GM18502 (cell line): ENCODE measurements at regions not wholly inside any gene's neighbourhood (a gene's known extent, or its start where the extent isn't known, plus 50 kb on each side); places are given as distances from the start of the nearest gene placed in this dataset.

ENCODE experiments used
- ATAC-seq: cut with Tn5 transposase; IDR thresholded peaks from one replicate; pipeline ENCODE4 v1.9.1; 2021; ENCODE audit warnings: mild to moderate bottlenecking; ENCODE audit not compliant: unreplicated experiment, poor library complexity

- no peak for ATAC-seq
Observed at GRCh38 chr5:123819833-123820232, 307.9 kb downstream of the CSNK1G3 start.

DNA sequence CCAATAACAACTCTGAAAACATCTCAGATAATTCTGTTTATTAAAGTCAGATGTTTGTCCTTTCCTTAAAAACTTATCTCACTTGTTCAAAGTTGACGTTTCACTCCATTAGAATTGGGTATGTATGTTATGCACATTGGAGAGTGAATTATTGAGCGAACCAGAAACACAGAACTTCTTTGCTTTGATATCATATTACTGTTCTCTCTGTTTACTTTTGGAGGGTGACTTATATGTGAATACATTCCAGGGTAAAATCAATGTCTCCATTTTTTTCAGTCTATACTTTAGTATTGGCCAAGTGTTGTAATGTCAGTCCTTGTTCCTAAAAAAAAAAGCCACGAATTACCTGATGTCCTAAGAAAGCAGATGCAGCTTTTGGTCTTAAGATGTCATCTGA lies 307.4 kb downstream of the CSNK1G3 start:
- no peak for ATAC-seq

GRCh38 chr5:123817267-123817666 lies 305.3 kb downstream of the CSNK1G3 start:
- no peak for ATAC-seq

DNA sequence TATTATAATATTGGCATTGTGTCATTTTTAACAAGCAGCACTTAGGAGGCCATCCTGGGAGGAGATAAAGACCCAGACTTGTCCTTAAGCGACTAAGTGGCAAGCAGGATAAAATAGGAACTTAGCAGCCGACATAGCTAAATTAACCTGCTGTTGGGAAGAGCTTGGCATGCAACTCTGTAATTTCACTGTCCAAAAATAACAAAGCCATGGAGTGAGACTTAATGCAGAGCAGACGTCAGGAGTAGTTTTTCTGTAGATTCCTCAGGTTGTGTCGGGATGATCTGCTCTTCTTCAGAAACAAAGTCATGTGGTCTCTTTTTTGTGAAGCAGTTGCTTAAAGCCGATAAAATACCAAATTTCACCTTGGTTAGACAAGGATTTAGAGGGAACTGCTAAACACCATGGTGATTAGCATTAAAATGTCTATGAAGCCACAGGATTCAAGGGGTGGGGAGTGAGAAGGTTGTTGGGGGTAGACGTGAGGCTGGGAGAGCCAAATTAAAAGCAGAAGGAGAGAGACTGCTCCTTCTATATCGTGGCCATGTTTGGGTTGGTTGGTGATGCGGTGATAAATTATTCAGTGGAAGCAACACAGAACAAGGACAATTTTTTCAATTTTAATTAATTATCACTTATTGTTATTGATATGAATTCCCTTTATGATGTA lies 303.0 kb downstream of the CSNK1G3 start:
- ATAC-seq: no peak

DNA sequence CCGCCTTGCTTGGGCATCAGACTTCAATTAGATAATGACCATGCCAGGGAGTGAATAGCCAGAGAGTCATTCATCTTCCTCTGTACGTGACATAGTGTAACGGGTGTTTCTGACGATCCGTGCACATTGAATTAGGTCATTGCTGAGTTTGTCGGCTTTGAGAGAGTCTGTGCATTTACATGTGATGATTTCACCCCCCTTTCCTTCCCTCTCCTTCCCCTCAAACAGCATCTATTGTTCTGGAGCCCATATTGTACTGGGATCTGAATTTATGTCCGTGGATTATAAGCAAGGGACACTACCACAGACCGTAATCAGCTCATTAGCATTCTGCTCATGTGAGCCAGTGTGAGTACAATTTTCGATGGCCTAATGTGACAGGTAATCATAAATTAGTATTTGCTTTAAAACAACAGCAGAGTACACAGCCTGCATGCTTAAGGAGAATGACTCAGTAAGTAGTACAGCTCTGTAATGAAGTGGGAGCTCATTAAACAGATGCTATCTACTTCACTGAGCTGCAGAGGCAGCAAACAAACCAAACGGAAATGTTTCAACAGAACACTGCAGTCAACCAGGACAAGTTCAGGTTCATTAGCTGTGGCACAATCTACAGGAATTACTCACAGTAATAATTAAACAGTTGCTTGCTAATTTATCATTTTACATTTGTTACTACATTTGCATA lies 302.1 kb downstream of the CSNK1G3 start:
- no peak for ATAC-seq

GRCh38 chr5:123813264-123813663 lies 301.3 kb downstream of the CSNK1G3 start:
- no peak for ATAC-seq

DNA sequence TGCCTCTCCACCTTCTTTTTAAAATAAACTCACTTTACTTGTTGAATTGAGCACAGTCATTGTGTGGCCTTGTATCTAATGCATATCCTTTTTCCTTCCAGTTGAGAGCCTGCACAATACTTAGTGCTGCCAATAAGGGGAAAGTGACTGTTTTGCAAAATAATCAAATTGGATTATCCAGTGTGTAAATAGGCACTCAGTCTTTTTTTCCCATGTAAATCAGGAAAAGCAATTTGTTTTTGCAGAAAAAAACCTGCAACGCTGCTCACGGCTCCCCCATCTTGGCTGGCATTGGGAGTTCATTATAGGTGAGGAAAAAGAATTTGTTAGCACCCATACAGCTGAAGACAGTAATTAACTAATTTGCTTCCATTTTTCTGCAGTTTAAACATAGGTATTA lies 299.9 kb downstream of the CSNK1G3 start:
- ATAC-seq: no peak

- ATAC-seq: no peak
Observed at GRCh38 chr5:123810746-123811340, 298.9 kb downstream of the CSNK1G3 start.

DNA sequence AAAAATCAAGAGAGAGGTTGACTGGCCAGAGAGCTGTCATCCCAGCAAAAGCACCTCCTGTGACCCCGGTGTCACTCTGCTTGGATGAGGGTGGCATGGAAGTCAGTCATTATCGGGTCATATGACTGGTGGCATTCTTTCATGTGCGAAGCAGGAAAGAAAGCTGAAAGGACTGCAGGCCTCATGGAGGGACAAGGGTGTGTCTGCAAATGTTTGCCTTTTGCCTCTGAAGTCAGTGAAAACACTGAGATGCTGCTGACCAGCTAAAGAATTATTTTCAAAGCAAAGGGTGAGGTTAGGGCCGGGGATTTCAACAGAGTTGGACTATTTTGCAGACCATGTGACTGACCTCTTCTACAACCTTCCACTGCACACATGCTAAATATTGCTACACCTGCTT lies 298.3 kb downstream of the CSNK1G3 start:
- no peak for ATAC-seq

GRCh38 chr5:123809594-123810221 lies 297.7 kb downstream of the CSNK1G3 start:
- no peak for ATAC-seq

DNA sequence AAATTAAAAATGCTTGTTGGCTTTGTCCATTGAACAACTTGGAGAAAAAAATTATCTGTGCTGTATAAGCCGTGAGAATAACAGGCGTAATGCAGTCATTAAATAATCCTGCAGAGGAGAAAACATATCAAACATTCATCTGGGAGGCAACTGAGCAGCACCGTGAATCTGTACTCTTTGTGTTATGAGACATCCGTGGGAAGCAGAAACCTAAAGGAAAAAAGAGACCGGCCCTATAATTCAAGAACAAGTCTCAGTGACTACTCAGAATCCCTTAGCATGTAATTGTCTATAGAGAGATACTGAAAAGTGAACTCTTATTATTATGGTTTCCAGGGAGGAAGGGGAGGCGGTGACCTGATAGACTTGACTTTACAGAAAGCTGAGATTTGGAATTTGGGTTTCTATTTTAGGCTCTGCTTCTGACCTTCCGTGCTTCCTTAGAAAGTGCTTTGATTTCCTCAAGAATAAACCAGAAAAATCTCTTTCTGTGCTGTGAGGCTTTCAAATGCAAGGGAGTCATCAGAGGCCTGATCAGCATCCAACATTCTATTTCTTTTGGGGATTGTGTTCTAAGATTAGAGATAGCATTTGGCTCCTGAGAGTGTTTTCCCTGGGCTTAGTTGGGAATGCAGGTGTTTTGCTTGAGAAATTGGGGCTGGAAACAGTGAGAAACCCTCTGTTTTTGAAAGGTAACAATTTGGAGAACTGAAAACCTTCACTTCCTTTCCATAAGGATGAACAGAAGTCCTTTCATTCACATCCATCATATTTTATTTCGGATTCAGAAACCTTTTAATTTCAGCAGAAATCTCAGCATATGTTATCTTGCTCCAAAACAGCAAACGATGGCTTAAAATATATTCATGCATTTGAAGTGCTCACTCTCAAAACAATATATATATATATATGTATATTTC lies 296.7 kb downstream of the CSNK1G3 start:
- ATAC-seq: no peak

GRCh38 chr5:123807177-123807945 lies 295.4 kb downstream of the CSNK1G3 start:
- ATAC-seq: no peak

DNA sequence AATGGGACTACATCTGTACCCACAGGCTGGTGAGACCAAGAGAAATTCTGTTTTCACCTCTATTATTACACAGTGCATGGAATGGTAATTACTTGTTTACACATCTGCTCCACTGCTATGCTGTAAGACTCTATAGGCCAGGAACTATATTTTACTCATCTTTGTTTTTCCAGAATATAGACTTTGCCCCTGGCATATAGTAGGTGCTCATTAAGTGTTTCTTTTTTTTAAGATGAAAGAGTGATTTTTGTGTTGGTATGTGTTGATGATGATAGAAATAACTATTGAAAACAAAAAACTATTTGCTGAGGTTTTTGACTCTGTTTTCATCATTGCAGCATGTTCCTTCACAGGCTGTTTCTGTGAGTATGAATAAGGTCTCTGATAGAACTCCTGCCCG lies 294.7 kb downstream of the CSNK1G3 start:
- no peak for ATAC-seq

- no peak for ATAC-seq
Observed at GRCh38 chr5:123805300-123805699, 293.3 kb downstream of the CSNK1G3 start.

DNA sequence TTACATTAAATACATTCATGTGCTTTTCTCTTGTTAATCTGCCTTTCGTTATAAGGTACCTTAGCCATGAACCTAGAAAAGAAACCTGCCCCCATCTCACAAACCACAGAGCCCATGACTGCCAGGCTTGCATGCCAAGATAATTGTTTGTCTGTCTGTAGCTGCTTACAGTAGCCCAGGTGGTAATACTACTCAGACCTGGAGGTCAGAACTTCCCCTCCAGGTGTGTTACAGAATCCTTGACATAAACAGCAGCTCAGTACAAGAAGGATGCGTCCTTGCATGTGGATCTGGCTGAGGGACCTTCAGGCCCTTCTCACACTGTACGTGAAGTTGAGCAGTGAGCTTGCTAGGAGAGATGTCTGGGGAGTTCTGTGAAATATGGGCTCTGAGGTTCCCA lies 291.4 kb downstream of the CSNK1G3 start:
- no peak for ATAC-seq

DNA sequence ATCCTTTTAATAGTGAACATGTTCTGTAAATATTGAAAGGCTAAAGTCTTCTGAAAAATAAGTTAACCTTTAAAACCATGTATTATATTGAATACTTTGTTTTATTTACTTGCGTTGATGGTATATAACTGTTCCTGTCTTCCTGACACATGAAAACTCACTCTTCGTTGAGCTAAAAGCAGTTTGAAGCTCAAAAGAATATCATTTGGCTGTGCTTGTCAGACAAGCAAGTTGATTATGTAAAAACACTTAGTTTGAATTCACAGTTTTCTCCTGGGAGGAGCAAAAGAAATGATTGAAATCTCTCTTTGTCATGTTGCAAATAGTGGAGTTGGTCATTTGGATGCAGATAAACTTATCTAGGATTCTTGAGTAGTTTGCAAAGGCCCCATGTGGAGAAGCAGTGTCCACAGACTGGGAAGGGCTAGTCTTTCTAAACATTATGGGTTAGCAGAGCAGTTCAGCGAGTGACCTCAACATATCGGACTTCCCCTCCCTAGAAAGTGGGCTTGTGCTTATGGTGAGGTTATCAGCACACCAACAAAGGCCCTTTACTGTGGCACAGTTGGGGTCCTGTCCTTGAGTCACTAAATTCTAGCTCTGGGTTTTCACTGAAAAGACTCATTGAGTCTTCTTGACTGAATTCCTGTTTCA lies 290.4 kb downstream of the CSNK1G3 start:
- ATAC-seq: no peak

GRCh38 chr5:123800640-123801039 lies 288.7 kb downstream of the CSNK1G3 start:
- ATAC-seq: no peak

GRCh38 chr5:123795688-123796087 lies 283.7 kb downstream of the CSNK1G3 start:
- no peak for ATAC-seq

- no peak for ATAC-seq
Observed at GRCh38 chr5:123790226-123790625, 278.2 kb downstream of the CSNK1G3 start.
